ENCODE measurements at regions not wholly inside any gene's neighbourhood (a gene's known extent, or its start where the extent isn't known, plus 50 kb on each side); places are given as distances from the start of the nearest gene placed in this dataset.

GRCh38 chrX:25534091-25534490, 518.3 kb upstream of the ARX start:
- Histone ChIP-seq H3K4me3 (no peak overlapping the region), H3K9me3 (no peaks in the 10 kb centered on the region), H3K27ac (no peak overlapping the region), H3K4me1 (no peaks in the 10 kb centered on the region), H3K36me3 (no peaks in the 10 kb centered on the region), H3K27me3 (no peaks in the 10 kb centered on the region)
- intact Hi-C loops (cut with DNase I; ENCODE audit: low total_unique reads) = no loop called here
- WGBS, 2 donors (ENCODE audit: low coverage in 1 of 2) = 64% methylated on average over 1 of the region's 1 CpG; no CpG with 5 or more reads in 1 of the 2 donors
- DNase-seq = no peak
- no peak for TF ChIP-seq POLR2A (IDR thresholded peaks at IDR 0.05)
- TF ChIP-seq POLR2AphosphoS5 (IDR thresholded peaks at IDR 0.05) = no peak
- TF ChIP-seq EP300 (IDR thresholded peaks at IDR 0.05; ENCODE audit: low read depth) = no peak
- no peak for TF ChIP-seq CTCF (IDR thresholded peaks at IDR 0.05)
- in situ Hi-C loops (cut with MboI; ENCODE audit: low pct_ligation_motif_present in 1 of 4, low pct_unique_long_range_greater_than_20kb in 1 of 4, low sequenced_read_pairs in 3 of 4) = no loop called here

GRCh38 chrX:25536307-25536970, 520.7 kb upstream of the ARX start:
- H3K27me3 ChIP-seq = no peaks in the 10 kb centered on the region
- in situ Hi-C loops (cut with MboI; ENCODE audit: low pct_ligation_motif_present in 1 of 4, low pct_unique_long_range_greater_than_20kb in 1 of 4, low sequenced_read_pairs in 3 of 4) = no loop called here
- H3K27ac ChIP-seq = no peak overlapping the region
- no peak for DNase-seq
- 71% methylated on average over 2 of the region's 2 CpGs; no CpG with 5 or more reads in 1 of the 2 donors for WGBS, 2 donors (ENCODE audit: low coverage in 1 of 2)
- no peaks in the 10 kb centered on the region for H3K36me3 ChIP-seq
- intact Hi-C loops (cut with DNase I; ENCODE audit: low total_unique reads) = no loop called here
- H3K9me3 ChIP-seq = no peaks in the 10 kb centered on the region
- no peaks in the 10 kb centered on the region for H3K4me1 ChIP-seq
- TF ChIP-seq CTCF (IDR thresholded peaks at IDR 0.05) (no peak), POLR2AphosphoS5 (IDR thresholded peaks at IDR 0.05) (no peak), POLR2A (IDR thresholded peaks at IDR 0.05) (no peak), EP300 (IDR thresholded peaks at IDR 0.05; ENCODE audit: low read depth) (no peak)
- H3K4me3 ChIP-seq = no peak overlapping the region

- intact Hi-C loops (cut with DNase I; ENCODE audit: low total_unique reads) = no loop called here
- DNase-seq = no peak
- Histone ChIP-seq H3K4me3 (no peak overlapping the region), H3K9me3 (no peaks in the 10 kb centered on the region), H3K4me1 (no peaks in the 10 kb centered on the region), H3K36me3 (no peaks in the 10 kb centered on the region), H3K27me3 (no peaks in the 10 kb centered on the region), H3K27ac (no peak overlapping the region)
- 83% methylated on average over 4 to 7 of the region's 7 CpGs for WGBS, 2 donors (ENCODE audit: low coverage in 1 of 2)
- in situ Hi-C loops (cut with MboI; ENCODE audit: low pct_ligation_motif_present in 1 of 4, low pct_unique_long_range_greater_than_20kb in 1 of 4, low sequenced_read_pairs in 3 of 4) = no loop called here
- TF ChIP-seq POLR2AphosphoS5 (IDR thresholded peaks at IDR 0.05) (no peak), EP300 (IDR thresholded peaks at IDR 0.05; ENCODE audit: low read depth) (no peak), CTCF (IDR thresholded peaks at IDR 0.05) (no peak), POLR2A (IDR thresholded peaks at IDR 0.05) (no peak)
Measured at GRCh38 chrX:25537699-25538098, 521.9 kb upstream of the ARX start.

GRCh38 chrX:25544641-25545040, 528.9 kb upstream of the ARX start:
- WGBS, 2 donors (ENCODE audit: low coverage in 1 of 2) = 53% methylated on average over 3 of the region's 3 CpGs; no CpG with 5 or more reads in 1 of the 2 donors
- in situ Hi-C loops (cut with MboI; ENCODE audit: low pct_ligation_motif_present in 1 of 4, low pct_unique_long_range_greater_than_20kb in 1 of 4, low sequenced_read_pairs in 3 of 4) = no loop called here

More at GRCh38 chrX:25544641-25545040, 528.9 kb upstream of the ARX start:
- no peaks in the 10 kb centered on the region for H3K36me3 ChIP-seq
- no peaks in the 10 kb centered on the region for H3K4me1 ChIP-seq
- TF ChIP-seq POLR2A (IDR thresholded peaks at IDR 0.05) (no peak), POLR2AphosphoS5 (IDR thresholded peaks at IDR 0.05) (no peak), CTCF (IDR thresholded peaks at IDR 0.05) (no peak), EP300 (IDR thresholded peaks at IDR 0.05; ENCODE audit: low read depth) (no peak)
- no peaks in the 10 kb centered on the region for H3K27me3 ChIP-seq
- no peaks in the 10 kb centered on the region for H3K9me3 ChIP-seq
- H3K4me3 ChIP-seq = no peak overlapping the region
- intact Hi-C loops (cut with DNase I; ENCODE audit: low total_unique reads) = no loop called here
- DNase-seq = no peak
- no peak overlapping the region for H3K27ac ChIP-seq
